ENCODE measurements at regions not wholly inside any gene's neighbourhood (a gene's known extent, or its start where the extent isn't known, plus 50 kb on each side); places are given as distances from the start of the nearest gene placed in this dataset.
A peak's percentile ranks its signal among the peaks of the same experiment; 100 is the strongest.

GRCh38 chrX:110432091-110432905 lies 73.7 kb downstream of the RTL9 start:
- no peak for DNase-seq

DNA sequence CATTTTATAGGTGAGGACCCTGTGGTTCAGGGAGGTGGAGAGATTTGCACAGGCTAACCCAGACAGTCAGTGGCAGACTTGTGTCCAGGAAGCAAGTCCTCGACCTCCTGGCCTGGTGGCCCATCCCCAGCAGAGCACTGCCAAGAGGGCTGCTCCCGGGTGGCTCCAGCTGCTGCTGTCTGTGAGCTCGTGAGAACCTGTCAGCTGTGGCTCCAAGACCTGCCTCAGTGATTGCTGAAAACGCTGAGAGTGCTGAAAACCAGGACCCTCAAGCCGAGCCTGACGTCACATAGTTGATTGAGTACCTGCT lies 74.2 kb downstream of the RTL9 start:
- DNase-seq = no peak

DNA sequence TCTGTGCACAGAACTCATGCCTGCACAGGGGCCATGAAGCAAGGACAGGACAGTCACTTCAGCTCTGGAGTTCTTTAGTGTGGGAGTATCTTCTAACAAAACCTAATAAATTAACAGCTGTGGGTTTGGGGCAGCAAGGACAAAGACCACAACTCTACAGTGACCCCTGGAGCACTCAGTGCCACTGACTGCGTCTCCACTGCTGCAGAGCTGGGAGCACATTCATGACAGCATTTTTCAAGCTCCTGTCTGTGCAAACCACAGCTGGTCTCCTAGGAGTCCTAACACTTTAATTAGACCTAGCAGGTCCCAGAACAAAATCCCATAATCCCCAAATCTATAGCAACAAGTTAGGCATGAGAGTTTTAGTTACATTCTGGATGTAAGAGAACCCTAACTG lies 76.5 kb downstream of the RTL9 start:
- DNase-seq = no peak

- DNase-seq = no peak
These were observed 77.9 kb downstream of the RTL9 start for GRCh38 chrX:110436523-110436922.

GRCh38 chrX:110437686-110438085 lies 79.0 kb downstream of the RTL9 start:
- DNase-seq = no peak

DNA sequence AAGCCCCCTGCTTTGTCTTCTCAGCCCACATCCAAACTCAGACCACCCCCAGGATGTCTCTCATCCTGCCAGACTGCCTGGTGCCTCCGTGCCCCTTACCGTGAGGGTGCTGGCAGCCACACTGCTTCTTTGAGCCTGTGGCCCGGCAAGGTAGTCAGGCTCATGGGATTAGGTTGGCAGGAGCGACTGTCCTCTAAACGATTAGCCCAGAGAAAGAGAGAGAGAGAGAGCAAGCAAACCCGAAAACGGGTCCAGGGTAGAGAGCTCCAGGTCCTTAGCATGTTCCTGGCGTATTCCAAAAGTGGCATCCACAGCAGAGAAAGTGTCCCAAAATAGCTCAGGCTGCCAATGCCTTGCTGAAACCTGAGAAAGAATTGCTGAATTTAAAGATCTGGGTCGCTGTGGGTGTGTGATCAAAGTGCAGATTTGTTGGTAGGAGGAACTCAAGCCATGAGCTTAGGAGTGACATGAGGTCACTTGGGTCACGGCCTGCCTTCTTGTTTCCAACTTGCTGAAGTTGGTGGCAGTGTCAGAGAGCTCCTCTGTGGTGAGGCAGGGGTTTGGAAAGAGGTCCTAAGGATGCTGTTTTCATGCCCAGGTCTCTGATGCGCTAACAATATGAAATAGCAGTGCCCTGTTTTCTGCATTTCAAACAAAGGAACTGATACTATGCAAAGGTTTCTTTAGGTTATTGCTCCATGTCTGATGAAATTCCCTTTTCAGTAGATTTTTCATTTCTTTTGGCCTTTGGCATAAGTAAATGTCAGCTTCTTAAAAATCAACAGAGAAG lies 81.6 kb downstream of the RTL9 start:
- no peak for DNase-seq

GRCh38 chrX:110442635-110443034 lies 84.0 kb downstream of the RTL9 start:
- DNase-seq = no peak

GRCh38 chrX:110444996-110445395 lies 86.3 kb downstream of the RTL9 start:
- DNase-seq = no peak

GRCh38 chrX:110448459-110448858 lies 89.8 kb downstream of the RTL9 start:
- DNase-seq = no peak

DNA sequence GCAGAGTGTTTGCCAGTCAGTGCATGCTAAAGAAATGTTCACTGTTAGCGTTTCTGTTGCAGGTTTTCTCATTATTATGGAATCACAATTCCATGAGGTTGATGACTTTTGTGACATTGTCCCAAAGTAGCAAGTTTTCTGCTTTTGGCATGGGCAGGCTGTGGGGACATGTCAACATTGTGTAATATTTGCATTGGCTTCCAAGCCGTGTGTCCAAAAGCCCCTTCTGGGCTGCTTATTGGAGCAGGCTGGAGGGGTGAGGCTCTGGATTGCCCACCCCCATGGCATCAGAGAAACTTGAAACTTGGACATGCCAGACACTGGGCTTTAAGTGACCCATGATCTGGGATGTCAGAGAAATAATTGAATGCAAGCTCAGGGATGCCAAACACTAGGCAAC lies 90.7 kb downstream of the RTL9 start:
- no peak for DNase-seq

DNA sequence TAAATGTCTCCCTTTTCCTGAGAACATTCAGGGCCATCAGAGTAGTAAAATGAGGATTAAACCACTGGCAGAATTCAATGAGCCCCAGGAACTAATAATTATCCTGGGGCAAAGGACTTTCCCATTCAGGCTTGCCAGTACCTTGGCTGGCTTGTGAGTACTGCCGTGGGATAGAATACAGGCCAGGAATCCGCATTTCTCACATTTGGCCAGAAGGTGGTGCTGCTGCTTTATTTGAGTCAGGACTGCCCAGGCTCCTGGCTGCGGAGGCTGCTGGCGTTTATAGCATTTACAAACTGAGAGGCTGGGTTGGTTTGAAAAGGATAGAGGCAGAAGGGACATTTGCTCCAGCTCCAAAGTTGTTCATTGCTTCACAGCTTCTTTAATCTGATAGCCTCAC lies 91.4 kb downstream of the RTL9 start:
- DNase-seq = peak; percentile 1

DNA sequence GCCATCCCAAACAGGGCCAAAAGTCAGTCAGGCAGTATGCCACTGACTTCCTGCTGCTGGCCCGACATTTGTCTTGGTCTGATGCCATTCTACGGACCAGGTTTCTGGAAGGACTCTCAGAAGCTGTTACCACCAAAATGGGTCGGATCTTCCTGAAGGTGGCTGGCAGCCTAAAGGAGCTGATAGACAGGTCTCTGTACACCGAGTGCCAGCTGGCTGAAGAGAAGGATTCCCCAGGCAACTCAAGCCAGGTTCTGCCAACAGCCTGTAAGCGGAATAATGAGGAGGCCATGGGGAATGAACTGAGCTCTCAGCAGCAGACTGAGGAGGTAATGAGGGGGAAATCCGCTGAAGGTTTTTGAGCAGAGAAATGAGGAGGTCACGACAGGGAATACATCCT lies 95.7 kb downstream of the RTL9 start:
- DNase-seq = no peak

DNA sequence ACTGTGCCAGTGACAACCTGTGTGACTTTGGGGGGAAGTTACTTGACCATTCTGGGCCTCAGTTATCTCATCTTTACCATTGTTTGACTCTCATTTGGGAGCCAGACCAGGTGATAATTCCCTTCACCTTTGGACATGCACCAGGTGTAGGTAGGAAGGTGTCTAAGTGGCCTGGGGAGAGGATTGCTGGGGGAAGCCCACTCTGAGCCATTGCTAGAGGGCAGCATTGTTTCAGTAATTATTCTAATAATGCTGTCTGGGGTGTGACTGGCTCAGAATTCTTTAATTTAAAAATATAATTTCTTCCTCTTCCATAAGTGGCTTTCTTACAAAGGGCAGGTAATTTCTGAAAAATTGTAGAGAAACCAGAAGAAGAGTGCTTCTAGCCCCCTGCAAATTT lies 104.3 kb downstream of the RTL9 start:
- no peak for DNase-seq

- no peak for DNase-seq
These were observed 108.1 kb downstream of the RTL9 start for GRCh38 chrX:110466790-110467189.

DNA sequence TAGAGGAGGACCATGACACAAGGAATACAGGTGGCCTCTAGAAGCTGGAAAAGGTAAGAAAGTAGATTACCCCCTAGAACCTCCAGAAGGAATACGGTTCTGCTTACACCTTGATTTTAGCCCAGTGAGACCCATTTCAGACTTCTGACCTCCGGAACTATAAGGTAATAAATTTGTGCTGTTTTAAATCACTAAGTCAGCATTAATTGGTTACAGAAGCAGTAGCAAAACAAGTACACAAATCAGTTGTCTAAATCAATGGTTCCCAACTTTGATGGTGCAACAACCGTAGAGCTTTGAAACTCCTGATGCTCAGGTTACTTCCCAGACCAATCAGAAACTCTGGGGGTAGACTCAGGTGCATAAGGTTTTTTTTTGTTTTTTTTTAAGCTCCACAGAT lies 113.6 kb downstream of the RTL9 start:
- no peak for DNase-seq

GRCh38 chrX:110477593-110478228 lies 119.1 kb downstream of the RTL9 start:
- no peak for DNase-seq

- DNase-seq = no peak
These were observed 133.4 kb downstream of the RTL9 start for GRCh38 chrX:110491846-110492620.

GRCh38 chrX:110504947-110505346 lies 146.3 kb downstream of the RTL9 start:
- DNase-seq = no peak

- no peak for DNase-seq
These were observed 151.3 kb downstream of the RTL9 start for GRCh38 chrX:110509755-110510532.

GRCh38 chrX:110511238-110511637 lies 152.6 kb downstream of the RTL9 start:
- DNase-seq = no peak

GRCh38 chrX:110512341-110512740 lies 153.7 kb downstream of the RTL9 start:
- DNase-seq = no peak

GRCh38 chrX:110514509-110514908 lies 155.9 kb downstream of the RTL9 start:
- DNase-seq = no peak
